ENCODE measurements at regions not wholly inside any gene's neighbourhood (a gene's known extent, or its start where the extent isn't known, plus 50 kb on each side); places are given as distances from the start of the nearest gene placed in this dataset.

DNA sequence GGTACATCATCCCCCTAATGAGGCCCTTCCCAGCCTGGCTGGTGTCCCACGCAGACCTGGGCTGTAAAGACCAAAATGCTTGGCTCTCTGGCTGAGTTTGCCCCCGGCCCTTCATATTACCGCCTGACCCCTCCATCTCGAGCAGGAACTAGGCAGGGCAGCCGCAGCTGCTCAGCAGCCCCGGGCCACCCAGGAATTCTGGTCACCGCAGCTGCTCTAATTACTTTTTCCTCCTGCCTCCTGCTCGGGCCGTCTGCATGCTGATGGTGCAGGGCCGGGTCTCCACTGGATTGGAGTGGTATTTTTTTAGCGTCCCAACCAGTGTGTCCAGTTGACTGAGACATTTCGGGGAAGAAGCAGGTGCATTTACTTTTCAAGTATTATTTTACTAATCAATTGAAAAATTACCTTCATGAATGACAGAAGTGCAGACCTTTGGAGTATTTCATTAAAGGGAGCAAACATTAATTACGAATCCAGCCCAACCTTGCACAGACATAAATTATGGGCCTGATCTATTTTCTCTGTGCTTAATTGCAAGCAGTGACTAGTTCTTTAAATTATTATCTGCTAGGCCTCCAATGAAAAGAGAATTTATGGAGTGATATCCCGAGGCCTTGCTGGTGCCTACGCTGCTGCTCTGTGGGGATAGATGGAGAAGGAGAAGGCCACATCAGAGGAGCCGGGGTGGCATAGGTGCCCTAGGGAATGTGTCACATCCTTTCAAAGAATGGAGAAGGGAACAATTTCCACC, 176.2 kb downstream of the CYLD start:
- H3K27ac ChIP-seq: no peak overlapping the region
- no peak for TF ChIP-seq ZFX (IDR thresholded peaks at IDR 0.05; ENCODE audit: borderline replicate concordance)
- TF ChIP-seq, protein P1, sequence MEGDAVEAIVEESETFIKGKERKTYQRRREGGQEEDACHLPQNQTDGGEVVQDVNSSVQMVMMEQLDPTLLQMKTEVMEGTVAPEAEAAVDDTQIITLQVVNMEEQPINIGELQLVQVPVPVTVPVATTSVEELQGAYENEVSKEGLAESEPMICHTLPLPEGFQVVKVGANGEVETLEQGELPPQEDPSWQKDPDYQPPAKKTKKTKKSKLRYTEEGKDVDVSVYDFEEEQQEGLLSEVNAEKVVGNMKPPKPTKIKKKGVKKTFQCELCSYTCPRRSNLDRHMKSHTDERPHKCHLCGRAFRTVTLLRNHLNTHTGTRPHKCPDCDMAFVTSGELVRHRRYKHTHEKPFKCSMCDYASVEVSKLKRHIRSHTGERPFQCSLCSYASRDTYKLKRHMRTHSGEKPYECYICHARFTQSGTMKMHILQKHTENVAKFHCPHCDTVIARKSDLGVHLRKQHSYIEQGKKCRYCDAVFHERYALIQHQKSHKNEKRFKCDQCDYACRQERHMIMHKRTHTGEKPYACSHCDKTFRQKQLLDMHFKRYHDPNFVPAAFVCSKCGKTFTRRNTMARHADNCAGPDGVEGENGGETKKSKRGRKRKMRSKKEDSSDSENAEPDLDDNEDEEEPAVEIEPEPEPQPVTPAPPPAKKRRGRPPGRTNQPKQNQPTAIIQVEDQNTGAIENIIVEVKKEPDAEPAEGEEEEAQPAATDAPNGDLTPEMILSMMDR (IDR thresholded peaks at IDR 0.05): no peak

DNA sequence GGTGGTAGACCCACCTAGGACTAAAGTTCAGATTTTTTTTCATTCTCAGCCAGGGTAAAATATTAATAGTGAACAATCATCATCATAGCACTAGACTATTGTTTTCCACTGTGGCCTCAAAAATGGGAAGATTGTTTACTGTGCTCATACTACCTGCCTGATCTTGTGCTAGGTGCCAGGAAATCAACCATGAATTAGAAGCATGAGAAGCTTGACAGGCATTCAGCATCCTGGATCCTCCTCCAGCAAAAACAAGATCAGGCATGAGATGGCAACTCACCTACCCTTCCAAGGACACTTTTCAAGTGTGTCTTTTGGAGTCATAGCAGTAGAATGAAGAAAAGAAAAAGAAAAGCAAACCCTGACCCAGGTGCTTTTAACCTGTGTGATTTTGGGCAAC, 174.2 kb downstream of the CYLD start:
- no peak overlapping the region for H3K27ac ChIP-seq
- no peak for TF ChIP-seq ZFX (IDR thresholded peaks at IDR 0.05; ENCODE audit: borderline replicate concordance)
- TF ChIP-seq, protein P1 (IDR thresholded peaks at IDR 0.05): no peak

DNA sequence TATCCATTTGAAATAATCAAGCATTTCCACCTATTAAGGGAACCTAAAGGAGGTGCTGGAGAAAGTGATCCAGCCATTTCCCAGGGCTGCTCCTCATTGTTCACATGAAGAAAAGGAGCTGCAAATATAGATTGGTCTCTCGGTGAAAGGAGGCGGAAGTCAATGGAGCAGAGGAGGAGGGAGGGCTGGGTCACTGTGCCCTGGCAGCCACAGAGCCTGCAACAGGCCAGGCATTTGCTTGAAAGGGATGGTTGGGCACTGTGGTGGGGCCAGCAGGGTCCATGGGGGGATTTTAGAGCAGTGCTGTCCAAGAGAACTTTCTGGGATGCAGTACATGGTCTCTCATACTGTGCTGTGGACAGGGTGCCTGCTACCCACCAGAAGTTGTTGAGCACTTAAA, 173.2 kb downstream of the CYLD start:
- no peak for TF ChIP-seq ZFX (IDR thresholded peaks at IDR 0.05; ENCODE audit: borderline replicate concordance)
- no peak overlapping the region for H3K27ac ChIP-seq

DNA sequence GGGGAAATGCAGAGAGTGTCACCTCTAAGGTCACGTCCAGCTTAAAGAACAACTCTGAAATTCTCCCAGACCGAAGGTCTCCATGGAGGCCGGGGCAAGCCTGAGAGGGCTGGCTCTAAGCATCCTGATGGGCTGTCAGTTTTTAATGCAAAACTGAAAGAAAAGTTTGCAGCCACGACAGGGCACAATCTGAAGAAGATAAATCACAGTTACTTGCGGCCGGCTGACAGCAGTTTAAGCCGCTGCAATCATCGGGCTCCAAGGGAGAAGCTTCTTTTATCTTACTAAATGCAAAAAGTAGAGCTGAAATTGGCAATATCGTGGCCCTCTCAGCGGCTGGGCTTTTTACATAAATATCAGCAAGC, 168.8 kb downstream of the CYLD start:
- no peak overlapping the region for H3K27ac ChIP-seq
- no peak for TF ChIP-seq ZFX (IDR thresholded peaks at IDR 0.05; ENCODE audit: borderline replicate concordance)
- TF ChIP-seq, protein P1 (IDR thresholded peaks at IDR 0.05): no peak

DNA sequence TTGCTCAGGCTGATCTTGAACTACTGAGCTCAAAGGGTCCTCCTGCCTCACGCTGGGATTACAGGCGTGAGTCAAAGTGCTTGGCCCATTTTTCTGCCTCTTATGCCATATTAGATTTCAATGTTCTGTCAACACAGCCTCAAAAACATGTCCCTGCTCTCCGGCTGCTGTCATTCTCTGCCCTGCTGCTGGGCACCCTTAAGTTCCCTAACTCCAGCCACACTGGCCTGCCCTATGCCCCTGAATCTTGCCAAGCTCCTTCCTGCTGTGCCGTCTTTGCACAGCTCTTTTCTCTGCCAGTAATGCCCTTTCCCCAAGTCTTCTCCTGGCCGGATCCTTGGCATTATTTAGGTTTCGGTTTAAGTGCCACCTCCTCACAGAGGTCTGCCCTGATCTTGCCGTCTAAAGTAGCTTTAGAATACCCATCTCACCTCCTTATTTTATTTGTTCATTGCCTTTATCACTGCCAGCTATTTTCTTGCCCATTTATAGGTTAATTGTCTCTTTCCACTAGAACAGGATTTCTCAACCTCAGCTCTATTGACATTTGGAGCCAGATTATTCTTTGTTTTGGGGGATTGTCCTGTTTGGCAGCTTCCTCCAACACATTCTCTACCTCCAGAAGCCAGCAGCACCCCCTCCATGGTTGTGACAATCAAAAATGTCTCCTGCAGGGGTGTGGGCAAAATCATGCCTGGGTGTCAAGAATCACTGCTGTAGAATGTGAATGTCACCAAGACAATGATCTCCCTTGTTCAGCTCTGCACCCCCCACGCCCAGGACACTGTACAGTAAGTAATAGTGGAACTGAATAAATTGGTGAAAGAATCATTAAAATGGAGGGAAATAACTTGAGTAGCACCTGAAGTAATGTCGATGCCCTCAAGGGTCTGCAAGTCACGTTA, 168.2 kb downstream of the CYLD start:
- no peak for TF ChIP-seq ZFX (IDR thresholded peaks at IDR 0.05; ENCODE audit: borderline replicate concordance)
- TF ChIP-seq, protein P1 (IDR thresholded peaks at IDR 0.05): no peak
- H3K27ac ChIP-seq: no peak overlapping the region

DNA sequence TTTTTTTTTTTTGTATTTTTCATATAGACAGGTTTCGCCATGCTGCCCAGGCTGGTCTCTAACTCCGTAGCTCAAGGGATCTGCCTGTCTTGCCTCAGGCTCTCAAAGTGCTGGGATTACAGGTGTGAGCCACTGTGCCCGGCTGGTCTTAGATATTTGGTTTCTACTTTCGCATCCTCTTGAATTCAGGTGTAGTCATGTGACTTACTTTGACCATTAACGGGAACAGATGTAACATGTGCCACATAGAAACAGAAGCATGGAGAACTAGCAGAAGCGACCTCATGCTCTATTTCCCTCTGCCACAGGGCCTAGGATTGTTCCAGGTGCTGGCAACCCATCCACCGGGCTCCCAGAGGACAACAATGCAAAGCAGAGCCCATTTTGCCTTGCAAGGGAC, 166.6 kb downstream of the CYLD start:
- TF ChIP-seq ZFX (IDR thresholded peaks at IDR 0.05; ENCODE audit: borderline replicate concordance): no peak
- TF ChIP-seq, protein P1 (IDR thresholded peaks at IDR 0.05): no peak
- H3K27ac ChIP-seq: no peak overlapping the region

DNA sequence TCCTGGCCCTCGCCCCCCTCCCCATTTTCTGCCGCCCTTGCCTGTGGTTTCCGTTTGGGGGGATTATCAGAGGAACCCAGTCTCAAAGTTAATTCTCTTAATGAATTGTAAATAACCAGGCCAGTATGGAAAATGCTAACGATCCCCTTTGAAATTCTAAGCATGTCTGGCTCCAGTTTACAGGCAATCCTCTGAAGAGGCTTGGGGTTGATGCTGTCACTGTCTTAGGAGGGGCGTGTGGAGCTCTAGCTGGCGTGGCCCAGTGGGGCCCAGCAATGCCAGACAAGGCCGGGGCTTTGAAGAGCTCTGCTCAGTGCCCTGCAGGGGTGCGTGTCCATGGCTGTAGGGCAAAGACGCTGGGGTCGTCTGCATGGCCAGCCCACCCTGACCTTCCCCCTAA, 164.6 kb downstream of the CYLD start:
- TF ChIP-seq ZFX (IDR thresholded peaks at IDR 0.05; ENCODE audit: borderline replicate concordance): no peak
- TF ChIP-seq, protein P1 (IDR thresholded peaks at IDR 0.05): no peak

More for the DNA sequence above, 164.6 kb downstream of the CYLD start:
- H3K27ac ChIP-seq: no peak overlapping the region
